Keratinocyte (primary cell): ENCODE measurements at regions not wholly inside any gene's neighbourhood (a gene's known extent, or its start where the extent isn't known, plus 50 kb on each side); places are given as distances from the start of the nearest gene placed in this dataset.

Experiments
- DNase-seq: peaks from one replicate; pipeline ENCODE4 v3.0.0-alpha.2; 2011; ENCODE audit warnings: low read depth, missing footprints, low spot score
- FAIRE-seq: peaks from 2 replicates; lab custom pipeline; 2011; peaks lifted over from hg19 to GRCh38; lab: Jason Lieb, UNC
- H2AFZ ChIP-seq: 2 replicates; pipeline ENCODE4 v1.6.0; 2012; ENCODE audit warnings: low read length, control low read depth, inconsistent platforms; ENCODE audit not compliant: control insufficient read depth
- H3K27ac ChIP-seq: 2 replicates; pipeline ENCODE4 v1.5.1; 2011; ENCODE audit warnings: low read length; ENCODE audit not compliant: control insufficient read depth, insufficient read depth
- H3K27me3 ChIP-seq: 3 replicates; pipeline ENCODE4 v1.6.0; 2011; ENCODE audit warnings: low read length; ENCODE audit not compliant: control insufficient read depth, insufficient read depth; ENCODE audit errors: extremely low read depth
- H3K36me3 ChIP-seq, 2 experiments: 2 replicates in 1 of 2; 3 replicates in 1 of 2; pipeline ENCODE4 v1.5.1; 2011; ENCODE audit warnings: low read length in 2 of 2, mild to moderate bottlenecking in 1 of 2; ENCODE audit not compliant: control insufficient read depth in 2 of 2, insufficient read depth in 2 of 2; ENCODE audit errors: extremely low read depth in 1 of 2
- H3K4me1 ChIP-seq: 3 replicates; pipeline ENCODE4 v1.5.1; 2011; ENCODE audit warnings: low read length; ENCODE audit not compliant: control insufficient read depth, insufficient read depth; ENCODE audit errors: extremely low read depth
- H3K4me2 ChIP-seq: 3 replicates; pipeline ENCODE4 v1.6.0; 2011; ENCODE audit warnings: low read depth, low read length; ENCODE audit not compliant: control insufficient read depth, insufficient read depth; ENCODE audit errors: extremely low read depth
- H3K4me3 ChIP-seq, 3 experiments: fragments of 200-600 bp in 1 of 3; sonication (generic) in 1 of 3; 2 replicates in 2 of 3; 3 replicates in 1 of 3; pipeline ENCODE4 v1.5.1; 2011 to 2016; ENCODE audit warnings: low read length in 3 of 3, mild to moderate bottlenecking in 3 of 3, control low read depth in 2 of 3, inconsistent platforms in 1 of 3, low read depth in 1 of 3, mixed read lengths in 1 of 3, mixed run types in 1 of 3, moderate library complexity in 1 of 3; ENCODE audit not compliant: control insufficient read depth in 2 of 3, insufficient read depth in 2 of 3; ENCODE audit errors: extremely low read depth in 1 of 3
- H3K79me2 ChIP-seq: 2 replicates; pipeline ENCODE4 v1.6.0; 2012; ENCODE audit warnings: low read length; ENCODE audit not compliant: control insufficient read depth, insufficient read depth
- H3K9ac ChIP-seq: 3 replicates; pipeline ENCODE4 v1.6.0; 2011; ENCODE audit warnings: low read length; ENCODE audit not compliant: control insufficient read depth, insufficient read depth; ENCODE audit errors: extremely low read depth
- H3K9me1 ChIP-seq: 3 replicates; pipeline ENCODE4 v1.6.0; 2011; ENCODE audit warnings: low read length; ENCODE audit not compliant: control insufficient read depth, insufficient read depth; ENCODE audit errors: extremely low read depth
- H3K9me3 ChIP-seq: 2 replicates; pipeline ENCODE4 v1.5.1; 2012; ENCODE audit warnings: low read depth, low read length; ENCODE audit not compliant: control insufficient read depth
- H4K20me1 ChIP-seq: 3 replicates; pipeline ENCODE4 v1.6.0; 2011; ENCODE audit warnings: low read length; ENCODE audit not compliant: control insufficient read depth, insufficient read depth; ENCODE audit errors: extremely low read depth
- CTCF ChIP-seq, 3 experiments: IDR thresholded peaks in 1 of 3; conservative IDR thresholded peaks in 1 of 3; optimal IDR thresholded peaks in 1 of 3; 2 replicates in 2 of 3; 3 replicates in 1 of 3; pipeline versions ENCODE3 to v1.5.1; 2011; ENCODE audit warnings: low read length in 3 of 3, mild to moderate bottlenecking in 3 of 3, moderate library complexity in 2 of 3, control low read depth in 1 of 3, inconsistent platforms in 1 of 3; ENCODE audit not compliant: insufficient read depth in 2 of 3; ENCODE audit errors: extremely low read depth in 1 of 3
- EZH2 ChIP-seq: IDR thresholded peaks from one replicate; pipeline ENCODE4 v1.6.1; 2012; ENCODE audit warnings: inconsistent platforms, mild to moderate bottlenecking, low read length, moderate library complexity
- dilution Hi-C: fragments of 300-500 bp; cut with MboI; formaldehyde crosslinking; loops from one replicate; pipeline ENCODE4 v1.7.0; 2020; ENCODE audit warnings: low sequenced_read_pairs; ENCODE audit not compliant: extremely low pct_ligation_motif_present

GRCh38 chr1:101137144-101138126, 99.4 kb upstream of the S1PR1 start:
- no peak for TF ChIP-seq EZH2
- no peak for TF ChIP-seq CTCF (optimal IDR thresholded peaks at IDR 0.05 in 1 of 3, IDR thresholded peaks at IDR 0.05 in 1 of 3, conservative IDR thresholded peaks at IDR 0.05 in 1 of 3; ENCODE audit: extremely low read depth in 1 of 3, insufficient read depth in 2 of 3, low read length in 3 of 3)
- Histone ChIP-seq H3K9ac (no peak overlapping the region), H3K4me2 (no peak overlapping the region), H3K9me1 (no peaks in the 10 kb centered on the region), H3K27me3 (no peaks in the 10 kb centered on the region), H2AFZ (no peak overlapping the region), H3K27ac (no peak overlapping the region), H3K4me1 (no peaks in the 10 kb centered on the region), H4K20me1 (no peaks in the 10 kb centered on the region), H3K36me3 (no peaks in the 10 kb centered on the region), H3K9me3 (no peaks in the 10 kb centered on the region), H3K4me3 (no peak overlapping the region), H3K79me2 (no peaks in the 10 kb centered on the region)
- DNase-seq, result no peak
- dilution Hi-C loops, result no loop called here
- no peak for FAIRE-seq

GRCh38 chr1:101136739-101137138, 100.1 kb upstream of the S1PR1 start:
- Histone ChIP-seq H3K27ac (no peak overlapping the region), H3K4me2 (no peak overlapping the region), H3K9me3 (no peaks in the 10 kb centered on the region), H3K9me1 (no peaks in the 10 kb centered on the region), H3K4me3 (no peak overlapping the region), H3K9ac (no peak overlapping the region), H4K20me1 (no peaks in the 10 kb centered on the region), H3K4me1 (no peaks in the 10 kb centered on the region), H3K79me2 (no peaks in the 10 kb centered on the region), H3K27me3 (no peaks in the 10 kb centered on the region), H2AFZ (no peak overlapping the region), H3K36me3 (no peaks in the 10 kb centered on the region)
- no peak for DNase-seq
- TF ChIP-seq EZH2 (no peak), CTCF (optimal IDR thresholded peaks at IDR 0.05 in 1 of 3, IDR thresholded peaks at IDR 0.05 in 1 of 3, conservative IDR thresholded peaks at IDR 0.05 in 1 of 3; ENCODE audit: extremely low read depth in 1 of 3, insufficient read depth in 2 of 3, low read length in 3 of 3) (no peak)
- no peak for FAIRE-seq
- dilution Hi-C loops, result no loop called here
